ENCODE measurements at regions not wholly inside any gene's neighbourhood (a gene's known extent, or its start where the extent isn't known, plus 50 kb on each side); places are given as distances from the start of the nearest gene placed in this dataset.
A peak's percentile ranks its signal among the peaks of the same experiment; 100 is the strongest.
"Not testable (repeated sequence)": the region's sequence is repeated elsewhere in the genome, so short reads cannot be mapped to it uniquely, and the experiment has no call there.

- H3K27ac ChIP-seq = no peak overlapping the region
- H3K4me3 ChIP-seq = no peak overlapping the region
- no peaks in the 10 kb centered on the region for H3K36me3 ChIP-seq (ENCODE audit: low read depth)
- H3K4me1 ChIP-seq (replicated peaks; ENCODE audit: insufficient read depth) = peaks cover 7% of the 10 kb centered on the region; the same call in 1 of the 2 replicates
- H3K4me2 ChIP-seq = no peak overlapping the region
- H3K9me3 ChIP-seq (ENCODE audit: insufficient read depth, low read depth) = no peaks in the 10 kb centered on the region
- H3K27me3 ChIP-seq (ENCODE audit: insufficient read depth, low read depth) = no peaks in the 10 kb centered on the region
- no peaks in the 10 kb centered on the region for H3K79me2 ChIP-seq (ENCODE audit: low read depth)
- H4K20me1 ChIP-seq (ENCODE audit: insufficient read depth) = no peaks in the 10 kb centered on the region
- ChIA-PET POLR2A (ENCODE audit: unreplicated experiment) (interaction anchor here (0.6 kb wide), 1 partner anchor 1416 kb away, joined by 4 read pairs; no protein-coding TSS in a partner anchor), CTCF (no interaction called here)
- intact Hi-C loops (cut with micrococcal nuclease; ENCODE audit: unreplicated experiment) = no loop called here
- H2AFZ ChIP-seq = no peak overlapping the region
- no peak for DNase-seq
- H3F3A ChIP-seq (ENCODE audit: insufficient read depth, low read depth) = no peaks in the 10 kb centered on the region
- TF ChIP-seq CTCF (conservative IDR thresholded peaks at IDR 0.05) = no peak
- TF ChIP-seq EZH2 (IDR thresholded peaks at IDR 0.05; ENCODE audit: low read depth) = no peak
- no TSS peak for BruUV-seq (replicated peaks)
- no peaks in the 10 kb centered on the region for H3K9me2 ChIP-seq (ENCODE audit: insufficient read depth)
Observed at GRCh38 chr14:21820631-21821030, 147.0 kb upstream of the OR4E1 start.

DNA sequence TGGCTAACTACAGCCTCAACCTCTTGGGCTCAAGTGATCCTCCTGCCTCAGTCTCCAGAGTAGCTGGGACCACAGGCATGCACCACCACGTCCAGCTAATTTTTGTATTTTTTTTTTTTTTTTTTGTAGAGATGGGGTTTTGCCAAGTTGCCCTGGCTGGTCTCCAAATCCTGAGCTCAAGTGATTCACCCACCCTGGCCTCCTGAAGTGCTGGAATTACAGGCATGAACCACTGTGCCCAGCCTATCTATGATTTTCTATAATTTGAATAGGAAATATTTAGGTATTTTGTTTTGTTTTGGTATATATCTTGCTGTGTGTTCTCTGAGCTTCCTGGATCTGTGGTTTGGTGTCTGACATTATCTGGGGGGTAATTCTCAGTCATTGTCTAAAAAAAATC, 146.3 kb upstream of the OR4E1 start:
- H3K9me2 ChIP-seq (ENCODE audit: insufficient read depth); H3K27me3 ChIP-seq (ENCODE audit: insufficient read depth, low read depth); H2AFZ ChIP-seq; H3K79me2 ChIP-seq (ENCODE audit: low read depth); H3K27ac ChIP-seq; H3K9me3 ChIP-seq (ENCODE audit: insufficient read depth, low read depth); BruUV-seq (replicated peaks); intact Hi-C loops (cut with micrococcal nuclease; ENCODE audit: unreplicated experiment); H3K36me3 ChIP-seq (ENCODE audit: low read depth); H3K4me3 ChIP-seq; H3K4me2 ChIP-seq; H3K4me1 ChIP-seq (replicated peaks; ENCODE audit: insufficient read depth); H4K20me1 ChIP-seq (ENCODE audit: insufficient read depth); H3F3A ChIP-seq (ENCODE audit: insufficient read depth, low read depth): not testable (repeated sequence)
- POLR2A ChIA-PET (ENCODE audit: unreplicated experiment) = interaction anchor here (0.5 to 0.6 kb wide), 2 partner anchors 520 to 1064 kb away, joined by 8 to 11 read pairs; no protein-coding TSS in a partner anchor
- DNase-seq = peak in 1 of 2 experiments; percentile 19
- CTCF ChIA-PET = interaction anchor here (0.6 kb wide), 1 partner anchor 339 kb away, joined by 5 read pairs; no protein-coding TSS in a partner anchor

GRCh38 chr14:21817010-21817409, 143.4 kb upstream of the OR4E1 start:
- H2AFZ ChIP-seq; BruUV-seq (replicated peaks); H3K4me1 ChIP-seq (replicated peaks; ENCODE audit: insufficient read depth); intact Hi-C loops (cut with micrococcal nuclease; ENCODE audit: unreplicated experiment); DNase-seq; CTCF ChIA-PET; H3K9me3 ChIP-seq (ENCODE audit: insufficient read depth, low read depth); H3K27ac ChIP-seq; H4K20me1 ChIP-seq (ENCODE audit: insufficient read depth); H3F3A ChIP-seq (ENCODE audit: insufficient read depth, low read depth); H3K27me3 ChIP-seq (ENCODE audit: insufficient read depth, low read depth); H3K4me2 ChIP-seq; H3K79me2 ChIP-seq (ENCODE audit: low read depth); H3K9me2 ChIP-seq (ENCODE audit: insufficient read depth); POLR2A ChIA-PET (ENCODE audit: unreplicated experiment); H3K4me3 ChIP-seq; H3K36me3 ChIP-seq (ENCODE audit: low read depth): not testable (repeated sequence)

DNA sequence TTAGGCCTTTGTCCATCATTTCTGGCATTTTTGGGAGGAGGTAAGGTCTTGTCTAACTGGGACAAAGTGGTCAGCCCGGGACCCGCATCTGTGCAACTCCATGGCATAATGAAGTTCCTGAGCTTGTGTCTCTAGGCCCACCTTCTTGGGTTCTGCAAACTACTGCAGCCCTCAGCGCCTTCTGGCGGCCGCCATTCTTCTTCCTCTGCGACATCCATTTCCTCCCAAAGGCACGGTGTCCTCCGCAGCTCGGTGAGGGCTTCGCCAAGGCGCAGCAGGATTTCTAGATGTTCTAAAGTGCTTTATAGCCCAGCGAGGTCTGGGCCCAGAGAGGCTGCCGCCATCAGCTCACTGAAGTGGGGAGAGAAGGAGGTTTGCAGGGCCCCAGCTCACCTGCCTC, 134.4 kb upstream of the OR4E1 start:
- Histone ChIP-seq H3K4me1 (replicated peaks; ENCODE audit: insufficient read depth) (no peaks in the 10 kb centered on the region), H3K27ac (no peak overlapping the region), H3F3A (ENCODE audit: insufficient read depth, low read depth) (no peaks in the 10 kb centered on the region), H3K9me3 (ENCODE audit: insufficient read depth, low read depth) (no peaks in the 10 kb centered on the region), H3K79me2 (ENCODE audit: low read depth) (no peaks in the 10 kb centered on the region), H3K4me2 (no peak overlapping the region), H4K20me1 (ENCODE audit: insufficient read depth) (no peaks in the 10 kb centered on the region), H3K9me2 (ENCODE audit: insufficient read depth) (no peaks in the 10 kb centered on the region), H2AFZ (no peak overlapping the region), H3K27me3 (ENCODE audit: insufficient read depth, low read depth) (no peaks in the 10 kb centered on the region), H3K4me3 (no peak overlapping the region), H3K36me3 (ENCODE audit: low read depth) (no peaks in the 10 kb centered on the region)
- no peak for DNase-seq
- CTCF ChIA-PET = no interaction called here
- intact Hi-C loops (cut with micrococcal nuclease; ENCODE audit: unreplicated experiment) = no loop called here
- no TSS peak for BruUV-seq (replicated peaks)
- no peak for TF ChIP-seq EZH2 (IDR thresholded peaks at IDR 0.05; ENCODE audit: low read depth)
- no peak for TF ChIP-seq CTCF (conservative IDR thresholded peaks at IDR 0.05)
- POLR2A ChIA-PET (ENCODE audit: unreplicated experiment) = no interaction called here

Data from PC-9 (cell line).